Endodermal cell (in vitro differentiated cells): ENCODE measurements at regions not wholly inside any gene's neighbourhood (a gene's known extent, or its start where the extent isn't known, plus 50 kb on each side); places are given as distances from the start of the nearest gene placed in this dataset.

Experiments
- DNase-seq: peaks from one replicate; pipeline ENCODE4 v3.0.0-alpha.2; 2017
- H3K27ac ChIP-seq: 2 replicates; pipeline ENCODE4 v1.5.1; 2013; ENCODE audit warnings: mild to moderate bottlenecking, low read depth, low read length, moderate library complexity
- H3K27me3 ChIP-seq: 2 replicates; pipeline ENCODE4 v1.6.1; 2013; ENCODE audit warnings: mild to moderate bottlenecking, low read length, moderate library complexity; ENCODE audit not compliant: insufficient read depth, control insufficient read depth, poor library complexity, severe bottlenecking
- H3K36me3 ChIP-seq: 2 replicates; pipeline ENCODE4 v1.7.0; 2013; ENCODE audit warnings: mild to moderate bottlenecking, low read length, moderate library complexity; ENCODE audit not compliant: control insufficient read depth, insufficient read depth
- H3K4me1 ChIP-seq: one replicate; pipeline ENCODE4 v1.7.0; 2013; ENCODE audit warnings: low read length; ENCODE audit not compliant: control insufficient read depth, insufficient read depth
- H3K4me3 ChIP-seq: 2 replicates; pipeline ENCODE4 v1.5.1; 2013; ENCODE audit warnings: mild to moderate bottlenecking, low read length, moderate library complexity
- H3K9ac ChIP-seq: 2 replicates; pipeline ENCODE4 v1.6.1; 2013; ENCODE audit warnings: mild to moderate bottlenecking, low read length, moderate library complexity; ENCODE audit not compliant: poor library complexity, severe bottlenecking; ENCODE audit errors: extremely low read depth
- H3K9me3 ChIP-seq: 2 replicates; pipeline ENCODE4 v1.6.1; 2013; ENCODE audit warnings: mild to moderate bottlenecking, low read length, moderate library complexity; ENCODE audit not compliant: control insufficient read depth
- H3K27ac Mint-ChIP-seq: 2 replicates; pipeline ENCODE4 v1.8.0; 2020; ENCODE audit warnings: mixed read lengths
- H3K27me3 Mint-ChIP-seq: 2 replicates; pipeline ENCODE4 v1.8.0; 2021; ENCODE audit warnings: mild to moderate bottlenecking, mixed read lengths; ENCODE audit not compliant: insufficient read depth
- H3K36me3 Mint-ChIP-seq: 2 replicates; pipeline ENCODE4 v1.8.0; 2020; ENCODE audit warnings: low read depth, mixed read lengths
- H3K4me1 Mint-ChIP-seq: 2 replicates; pipeline ENCODE4 v1.8.0; 2020; ENCODE audit warnings: mixed read lengths
- H3K4me3 Mint-ChIP-seq: 2 replicates; pipeline ENCODE4 v1.8.0; 2020; ENCODE audit warnings: mild to moderate bottlenecking, moderate library complexity, mixed read lengths
- H3K9me3 Mint-ChIP-seq: 2 replicates; pipeline ENCODE4 v1.8.0; 2020; ENCODE audit warnings: mild to moderate bottlenecking, mixed read lengths
- CTCF ChIP-seq: fragments of 200-600 bp; sonication (generic); conservative IDR thresholded peaks from 2 replicates; pipeline ENCODE4 v1.5.0; 2021; ENCODE audit warnings: antibody characterized with exemption, mild to moderate bottlenecking
- WGBS, 2 experiments: methylation state at CpG; one replicate each; pipeline versions ENCODE4 v1.1.5 to v1.1.7; 2013; ENCODE audit warnings: missing lambda C conversion rate in 2 of 2, mixed read lengths in 1 of 2; ENCODE audit not compliant: insufficient coverage in 1 of 2, insufficient read length in 1 of 2; 5-methylcytosine and 5-hydroxymethylcytosine counted together

DNA sequence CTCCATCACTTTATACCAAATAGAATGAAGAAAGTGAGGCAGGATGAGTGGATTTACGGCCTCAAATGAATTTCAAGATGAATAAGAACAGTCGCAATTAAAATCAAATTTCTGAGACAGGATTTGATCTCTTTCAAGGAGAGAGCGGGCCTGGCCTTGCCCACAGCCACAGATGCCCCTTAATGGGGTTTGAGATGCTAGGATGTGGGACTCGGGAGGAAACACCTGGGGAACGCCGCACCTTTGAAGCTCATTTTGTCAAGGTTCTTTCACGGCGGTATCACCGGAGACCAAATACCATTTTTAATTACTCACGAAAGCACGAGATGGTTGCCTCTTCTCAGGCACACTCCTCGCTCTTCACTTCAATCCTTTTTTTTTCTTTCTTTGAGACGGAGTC lies 178.1 kb upstream of the SDK2 start:
- no peak overlapping the region for H3K27ac Mint-ChIP-seq
- H3K36me3 Mint-ChIP-seq: peaks cover 2% of the 10 kb centered on the region
- H3K4me1 ChIP-seq: peaks cover 10% of the 10 kb centered on the region
- H3K9me3 ChIP-seq: peaks cover 9% of the 10 kb centered on the region
- peaks cover 20% of the 10 kb centered on the region for H3K9me3 Mint-ChIP-seq
- no peak for DNase-seq
- no peak overlapping the region for H3K27ac ChIP-seq
- no peaks in the 10 kb centered on the region for H3K27me3 ChIP-seq
- no peak overlapping the region for H3K4me3 ChIP-seq
- H3K4me3 Mint-ChIP-seq: no peak overlapping the region
- WGBS, 2 experiments: 93% methylated on average over 12 to 13 of the region's 13 CpGs
- H3K27me3 Mint-ChIP-seq: peaks cover 48% of the 10 kb centered on the region
- H3K9ac ChIP-seq: no peak overlapping the region
- no peaks in the 10 kb centered on the region for H3K36me3 ChIP-seq
- peaks cover 25% of the 10 kb centered on the region for H3K4me1 Mint-ChIP-seq
- no peak for TF ChIP-seq CTCF

DNA sequence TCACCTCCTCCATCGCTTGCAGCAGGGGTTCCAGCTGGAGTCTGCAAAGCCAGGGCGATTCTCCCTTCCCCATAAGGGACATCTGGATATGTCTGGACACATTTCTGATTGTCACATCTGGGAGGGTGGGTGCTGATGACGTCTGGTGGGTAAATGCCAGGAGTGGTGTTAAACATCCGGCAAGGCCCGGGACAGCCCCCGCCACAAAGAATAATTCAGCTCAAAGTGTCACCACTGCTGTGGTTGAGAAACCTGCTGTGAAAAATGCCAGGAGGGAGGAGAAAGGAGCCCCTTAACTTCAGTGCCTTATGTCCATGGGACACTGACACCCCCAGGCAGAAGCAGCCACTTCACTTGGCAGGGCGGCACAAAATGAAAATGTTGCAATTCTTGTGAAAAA lies 179.4 kb upstream of the SDK2 start:
- Histone ChIP-seq H3K4me1 (peaks cover 15% of the 10 kb centered on the region), H3K9ac (no peak overlapping the region), H3K27ac (no peak overlapping the region), H3K36me3 (no peaks in the 10 kb centered on the region), H3K9me3 (peaks cover 5% of the 10 kb centered on the region), H3K27me3 (peaks cover 3% of the 10 kb centered on the region), H3K4me3 (no peak overlapping the region)
- TF ChIP-seq CTCF: no peak
- H3K27me3 Mint-ChIP-seq: peaks cover 58% of the 10 kb centered on the region
- DNase-seq: no peak
- WGBS, 2 experiments: 85 to 90% methylated on average over 3 to 7 of the region's 7 CpGs
- H3K9me3 Mint-ChIP-seq: peaks cover 12% of the 10 kb centered on the region
- no peak overlapping the region for H3K4me3 Mint-ChIP-seq
- H3K4me1 Mint-ChIP-seq: peaks cover 38% of the 10 kb centered on the region
- H3K36me3 Mint-ChIP-seq: no peaks in the 10 kb centered on the region
- no peak overlapping the region for H3K27ac Mint-ChIP-seq

GRCh38 chr17:73824321-73824720 lies 180.1 kb upstream of the SDK2 start:
- Histone ChIP-seq H3K27me3 (peaks cover 3% of the 10 kb centered on the region), H3K9ac (no peak overlapping the region), H3K4me3 (no peak overlapping the region), H3K9me3 (no peaks in the 10 kb centered on the region), H3K27ac (no peak overlapping the region), H3K36me3 (no peaks in the 10 kb centered on the region), H3K4me1 (peaks cover 15% of the 10 kb centered on the region)
- peaks cover 6% of the 10 kb centered on the region for H3K9me3 Mint-ChIP-seq
- WGBS, 2 experiments: 74 to 77% methylated on average over 3 to 4 of the region's 4 CpGs
- no peak overlapping the region for H3K4me3 Mint-ChIP-seq
- H3K4me1 Mint-ChIP-seq: peaks cover 40% of the 10 kb centered on the region
- peaks cover 64% of the 10 kb centered on the region for H3K27me3 Mint-ChIP-seq
- H3K36me3 Mint-ChIP-seq: no peaks in the 10 kb centered on the region
- no peak for TF ChIP-seq CTCF
- DNase-seq: peak; percentile 54
- no peak overlapping the region for H3K27ac Mint-ChIP-seq
